NCI-H1694 (cell line): ENCODE measurements at regions not wholly inside any gene's neighbourhood (a gene's known extent, or its start where the extent isn't known, plus 50 kb on each side); places are given as distances from the start of the nearest gene placed in this dataset.

Source experiments
- DNase-seq: peaks from one replicate; lab custom pipeline; 2025; lab: John Stamatoyannopoulos, UW

- DNase-seq = no peak
Observed at GRCh38 chr12:114253976-114254778, 151.8 kb downstream of the TBX5 start.

GRCh38 chr12:114248527-114248926 lies 157.4 kb downstream of the TBX5 start:
- DNase-seq = no peak

- no peak for DNase-seq
Observed at GRCh38 chr12:114245555-114245954, 160.4 kb downstream of the TBX5 start.

- no peak for DNase-seq
Observed at GRCh38 chr12:114241973-114242434, 163.9 kb downstream of the TBX5 start.

- DNase-seq = no peak
Observed at GRCh38 chr12:114240288-114240687, 165.7 kb downstream of the TBX5 start.

- DNase-seq = no peak
Observed at GRCh38 chr12:114238808-114239207, 167.1 kb downstream of the TBX5 start.

GRCh38 chr12:114237230-114237629 lies 168.7 kb downstream of the TBX5 start:
- DNase-seq = no peak

GRCh38 chr12:114232187-114232586 lies 173.8 kb downstream of the TBX5 start:
- DNase-seq = no peak

- no peak for DNase-seq
Observed at GRCh38 chr12:114229150-114229549, 176.8 kb downstream of the TBX5 start.

- DNase-seq = no peak
Observed at GRCh38 chr12:114226241-114226928, 179.6 kb downstream of the TBX5 start.

- no peak for DNase-seq
Observed at GRCh38 chr12:114221957-114222630, 183.8 kb downstream of the TBX5 start.

- DNase-seq = no peak
Observed at GRCh38 chr12:114221136-114221833, 184.7 kb downstream of the TBX5 start.

GRCh38 chr12:114220311-114220710 lies 185.6 kb downstream of the TBX5 start:
- DNase-seq = no peak

- no peak for DNase-seq
Observed at GRCh38 chr12:114218136-114218535, 187.8 kb downstream of the TBX5 start.

- DNase-seq = no peak
Observed at GRCh38 chr12:114215746-114216145, 190.2 kb downstream of the TBX5 start.

- DNase-seq = no peak
Observed at GRCh38 chr12:114213055-114213581, 192.8 kb downstream of the TBX5 start.

- DNase-seq = no peak
Observed at GRCh38 chr12:114209861-114210260, 196.1 kb downstream of the TBX5 start.

- no peak for DNase-seq
Observed at GRCh38 chr12:114206525-114206924, 199.4 kb downstream of the TBX5 start.

GRCh38 chr12:114201794-114202193 lies 204.2 kb downstream of the TBX5 start:
- DNase-seq = no peak

- no peak for DNase-seq
Observed at GRCh38 chr12:114194956-114195355, 211.0 kb downstream of the TBX5 start.

GRCh38 chr12:114194066-114194465 lies 211.9 kb downstream of the TBX5 start:
- no peak for DNase-seq

- no peak for DNase-seq
Observed at GRCh38 chr12:114193474-114193873, 212.5 kb downstream of the TBX5 start.
